Small intestine (tissue), 7 donors: ENCODE measurements at regions not wholly inside any gene's neighbourhood (a gene's known extent, or its start where the extent isn't known, plus 50 kb on each side); places are given as distances from the start of the nearest gene placed in this dataset.
"Not testable (repeated sequence)": the region's sequence is repeated elsewhere in the genome, so short reads cannot be mapped to it uniquely, and the experiment has no call there.

Source experiments
- DNase-seq, 2 donors: peaks; one replicate each; pipeline versions ENCODE4 v3.0.0 to v3.0.0-alpha.2; 2013
- FAIRE-seq: peaks from 2 replicates; lab custom pipeline; 2012; peaks lifted over from hg19 to GRCh38; lab: Jason Lieb, UNC
- H3K27ac ChIP-seq, 3 donors: one replicate each; pipeline ENCODE4 v1.5.1; 2013; ENCODE audit warnings: low read length in 2 of 3, mild to moderate bottlenecking in 2 of 3, control low read depth in 1 of 3, inconsistent platforms in 1 of 3, low read depth in 1 of 3, moderate library complexity in 1 of 3
- H3K27me3 ChIP-seq, 3 donors: one replicate each; pipeline ENCODE4 v1.6.1; 2013; ENCODE audit warnings: low read length in 3 of 3, inconsistent platforms in 1 of 3; ENCODE audit not compliant: control insufficient read depth in 3 of 3, insufficient read depth in 3 of 3
- H3K36me3 ChIP-seq, 3 donors: one replicate each; pipeline ENCODE4 v1.6.1; 2013; ENCODE audit warnings: low read length in 3 of 3, inconsistent platforms in 1 of 3, low read depth in 1 of 3, mild to moderate bottlenecking in 1 of 3, moderate library complexity in 1 of 3; ENCODE audit not compliant: control insufficient read depth in 3 of 3, insufficient read depth in 2 of 3
- H3K4me1 ChIP-seq, 3 donors: one replicate each; pipeline ENCODE4 v1.6.1; 2013; ENCODE audit warnings: low read length in 2 of 3, inconsistent platforms in 1 of 3, low read depth in 1 of 3, mild to moderate bottlenecking in 1 of 3, moderate library complexity in 1 of 3; ENCODE audit not compliant: control insufficient read depth in 3 of 3, insufficient read depth in 2 of 3
- H3K4me3 ChIP-seq, 3 donors: one replicate each; pipeline ENCODE4 v1.5.1; 2013; ENCODE audit warnings: low read length in 3 of 3, control low read depth in 1 of 3, inconsistent platforms in 1 of 3, low read depth in 1 of 3, mild to moderate bottlenecking in 1 of 3, moderate library complexity in 1 of 3
- H3K9me3 ChIP-seq, 2 donors: one replicate each; pipeline ENCODE4 v1.6.1; 2013; ENCODE audit warnings: low read depth in 1 of 2, low read length in 1 of 2; ENCODE audit not compliant: control insufficient read depth in 2 of 2, insufficient read depth in 1 of 2
- WGBS, 3 donors: extraction: QIAGEN DNeasy Blood & Tissue Kit; methylation state at CpG; one replicate each; pipeline ENCODE4 v1.1.7; 2013; 5-methylcytosine and 5-hydroxymethylcytosine counted together
- donor health status: healthy with polysubstance abuse.
- donor health status: control.
- donor health status: control.
- donor health status: Bipolar disorder and iron deficiency.
- donor health status: healthy.

DNA sequence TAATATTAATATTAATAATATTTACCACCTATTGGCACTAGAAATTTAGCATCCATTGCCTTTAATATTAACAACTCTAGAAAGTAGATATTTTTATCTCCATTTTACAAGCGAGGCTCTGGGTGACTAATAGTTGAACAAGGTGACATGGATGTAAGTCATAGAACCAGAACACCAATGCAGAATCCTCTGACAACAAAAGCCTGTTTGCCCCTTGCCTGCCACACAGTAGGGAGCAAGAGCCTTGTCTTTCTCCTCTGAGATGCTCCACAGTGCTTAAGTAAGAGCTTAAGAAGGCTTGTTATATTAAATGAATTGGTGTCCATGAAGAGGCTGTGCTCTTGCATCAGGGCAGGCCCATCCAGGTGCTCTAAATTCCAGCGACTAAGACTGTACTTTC is 51.2 kb upstream of the LBX1 start:
- H3K36me3 ChIP-seq = no peaks in the 10 kb centered on the region
- FAIRE-seq = no peak
- peaks cover 0 to 43% (median 25%) of the 10 kb centered on the region in 3 donors for H3K27me3 ChIP-seq
- no peak overlapping the region for H3K4me3 ChIP-seq
- DNase-seq = no peak
- peaks cover 0 to 3% (median 0%) of the 10 kb centered on the region in 3 donors for H3K4me1 ChIP-seq
- H3K27ac ChIP-seq = no peak overlapping the region
- WGBS, 3 donors = 74 to 86% (median 79%) methylated on average over 2 of the region's 2 CpGs
- H3K9me3 ChIP-seq = no peaks in the 10 kb centered on the region

DNA sequence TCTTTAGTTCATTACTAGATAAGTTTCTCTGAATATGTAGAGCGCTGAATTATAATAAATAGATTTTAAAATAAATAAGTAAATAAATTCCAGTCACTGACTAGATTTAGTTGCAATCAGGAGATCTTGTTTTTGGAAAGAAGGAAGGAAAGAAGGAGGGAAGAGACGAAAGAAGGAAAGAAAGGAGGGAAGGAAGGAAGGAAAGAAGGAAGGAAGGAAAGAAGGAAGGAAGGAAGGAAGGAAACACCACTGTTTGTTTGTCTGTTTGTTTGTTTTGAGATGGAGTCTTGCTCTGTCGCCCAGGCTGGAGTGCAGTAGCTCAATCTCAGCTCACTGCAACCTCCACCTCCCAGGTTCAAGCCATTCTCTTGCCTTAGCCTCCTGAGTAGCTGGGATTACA is 51.7 kb upstream of the LBX1 start:
- FAIRE-seq, H3K27ac ChIP-seq, H3K36me3 ChIP-seq, H3K9me3 ChIP-seq, DNase-seq, H3K4me3 ChIP-seq, H3K4me1 ChIP-seq: not testable (repeated sequence)
- peaks cover 0 to 45% (median 26%) of the 10 kb centered on the region in 3 donors for H3K27me3 ChIP-seq
- WGBS, 3 donors = 74 to 91% (median 77%) methylated on average over 3 of the region's 3 CpGs

DNA sequence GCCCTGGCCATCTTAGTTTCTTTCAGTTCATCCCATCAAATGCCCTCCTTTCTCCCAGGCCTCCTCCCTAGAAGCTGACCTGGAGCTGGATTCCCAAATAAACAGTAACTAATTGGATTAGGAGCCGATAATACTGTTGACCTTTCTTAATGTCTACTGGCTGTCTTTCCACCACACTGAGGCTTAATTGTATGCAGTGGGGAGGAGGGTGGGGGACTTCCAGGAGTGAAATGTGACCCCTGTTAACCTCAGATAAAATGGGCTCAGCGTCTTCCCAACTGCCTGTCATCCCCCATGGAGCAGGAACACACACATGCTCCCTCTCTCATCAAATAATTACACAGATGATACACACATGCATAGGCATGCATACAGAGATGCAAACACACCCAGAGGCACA is 53.7 kb upstream of the LBX1 start:
- no peak for FAIRE-seq
- Histone ChIP-seq H3K27me3 (peaks cover 0 to 60% (median 35%) of the 10 kb centered on the region in 3 donors), H3K27ac (no peak overlapping the region), H3K4me3 (no peak overlapping the region), H3K4me1 (peaks cover 0 to 3% (median 0%) of the 10 kb centered on the region in 3 donors), H3K9me3 (no peaks in the 10 kb centered on the region), H3K36me3 (no peaks in the 10 kb centered on the region)
- 4 to 65% (median 28%) methylated on average over 2 of the region's 2 CpGs for WGBS, 3 donors
- no peak for DNase-seq

DNA sequence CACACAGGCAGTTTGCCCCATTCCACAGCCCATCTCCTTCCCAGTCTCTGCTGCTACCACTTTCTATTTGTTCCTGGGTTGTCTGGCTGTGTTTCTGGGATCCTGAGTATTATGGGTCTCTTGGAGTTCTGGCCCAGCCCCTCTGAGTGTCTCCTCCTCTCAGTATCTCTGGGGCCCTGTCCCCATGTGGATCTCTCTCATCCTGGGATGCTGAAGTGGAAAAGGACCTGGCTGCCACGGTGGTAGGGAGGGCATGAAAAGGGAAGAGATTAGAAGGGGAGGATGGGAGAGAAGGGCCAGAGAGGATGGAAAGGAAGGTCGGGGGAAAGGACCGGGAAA is 54.5 kb upstream of the LBX1 start:
- Histone ChIP-seq H3K36me3 (no peaks in the 10 kb centered on the region), H3K4me1 (peaks cover 0 to 3% (median 0%) of the 10 kb centered on the region in 3 donors), H3K9me3 (no peaks in the 10 kb centered on the region), H3K4me3 (no peak overlapping the region), H3K27ac (no peak overlapping the region), H3K27me3 (peaks cover 0 to 65% (median 41%) of the 10 kb centered on the region in 3 donors)
- FAIRE-seq = no peak
- 0 to 9% (median 0%) methylated on average over 3 of the region's 3 CpGs for WGBS, 3 donors
- no peak for DNase-seq

DNA sequence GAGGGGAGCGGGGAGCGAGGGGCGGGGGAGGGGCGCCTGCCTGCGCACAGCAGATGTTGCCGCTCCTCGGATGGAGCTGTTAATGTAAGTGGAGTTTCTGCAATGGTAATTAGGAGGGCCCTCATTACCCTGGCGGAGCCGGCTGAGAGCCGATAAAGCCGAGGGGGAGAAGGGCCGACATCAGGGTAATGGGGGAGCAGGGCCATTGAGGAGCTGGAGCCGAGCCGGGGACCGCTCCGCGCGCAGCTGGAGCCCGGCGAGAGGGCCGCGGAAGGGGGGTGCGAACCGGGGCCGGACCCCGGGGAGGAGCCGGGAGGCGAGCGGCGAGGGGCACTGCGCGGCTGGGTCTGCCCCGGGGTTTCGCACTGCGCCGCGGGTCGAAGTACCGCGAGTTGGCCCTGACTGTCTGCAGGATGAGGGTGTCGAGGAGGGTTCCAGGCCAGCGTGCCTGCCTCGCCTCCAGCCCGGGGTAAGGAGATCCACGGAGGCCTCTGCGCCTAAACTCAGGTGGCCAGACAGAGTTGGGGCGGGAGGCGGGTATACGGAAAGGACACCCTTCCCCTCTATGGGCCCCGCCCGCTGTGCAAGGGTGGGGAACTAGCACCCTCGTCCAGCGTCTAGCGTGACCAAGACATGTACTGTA is 55.0 kb upstream of the LBX1 start:
- no peak overlapping the region for H3K27ac ChIP-seq
- no peaks in the 10 kb centered on the region for H3K36me3 ChIP-seq
- no peak for DNase-seq
- WGBS, 3 donors = 5 to 7% (median 5%) methylated on average over 33 to 54 of the region's 54 CpGs
- H3K9me3 ChIP-seq = no peaks in the 10 kb centered on the region
- H3K4me3 ChIP-seq = peak overlapping the region in 1 of 3 donors; percentile 5
- no peak for FAIRE-seq
- peaks cover 0 to 3% (median 0%) of the 10 kb centered on the region in 3 donors for H3K4me1 ChIP-seq
- H3K27me3 ChIP-seq = peaks cover 0 to 67% (median 42%) of the 10 kb centered on the region in 3 donors

DNA sequence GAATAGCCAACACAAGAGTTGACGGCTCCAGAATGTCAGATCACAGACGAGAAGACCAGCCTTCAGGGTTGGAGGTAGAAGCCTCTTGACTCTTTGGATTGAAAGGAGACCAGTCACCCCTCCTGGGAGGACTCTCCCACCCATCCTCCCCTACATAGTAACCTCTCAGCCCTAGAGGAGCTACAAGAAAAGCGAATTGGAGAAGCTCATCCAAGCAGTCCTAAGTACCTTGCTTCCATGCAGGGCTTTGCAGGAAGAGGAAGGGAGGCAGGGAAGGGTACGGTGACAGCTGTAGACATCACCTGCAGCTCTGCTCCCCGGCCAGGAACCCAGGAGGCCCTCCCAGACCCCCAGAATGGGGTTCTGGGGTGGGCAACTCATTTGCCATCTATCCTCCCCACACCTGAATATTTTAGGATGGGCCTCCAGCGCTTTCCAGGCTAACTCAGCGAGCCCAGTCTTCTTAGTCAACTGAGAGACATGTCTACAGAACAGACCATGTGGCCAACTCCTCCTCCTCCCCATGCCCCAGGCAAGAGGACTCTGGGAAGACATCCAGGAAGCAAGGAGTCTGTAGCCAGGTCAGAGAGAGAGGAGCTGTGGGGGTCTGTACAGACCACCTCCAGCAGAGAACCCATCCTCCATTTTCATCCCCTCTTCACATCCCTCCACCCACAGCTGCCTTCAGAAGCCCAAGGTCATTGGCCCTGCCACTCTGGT is 55.6 kb upstream of the LBX1 start:
- no peak for DNase-seq

DNA sequence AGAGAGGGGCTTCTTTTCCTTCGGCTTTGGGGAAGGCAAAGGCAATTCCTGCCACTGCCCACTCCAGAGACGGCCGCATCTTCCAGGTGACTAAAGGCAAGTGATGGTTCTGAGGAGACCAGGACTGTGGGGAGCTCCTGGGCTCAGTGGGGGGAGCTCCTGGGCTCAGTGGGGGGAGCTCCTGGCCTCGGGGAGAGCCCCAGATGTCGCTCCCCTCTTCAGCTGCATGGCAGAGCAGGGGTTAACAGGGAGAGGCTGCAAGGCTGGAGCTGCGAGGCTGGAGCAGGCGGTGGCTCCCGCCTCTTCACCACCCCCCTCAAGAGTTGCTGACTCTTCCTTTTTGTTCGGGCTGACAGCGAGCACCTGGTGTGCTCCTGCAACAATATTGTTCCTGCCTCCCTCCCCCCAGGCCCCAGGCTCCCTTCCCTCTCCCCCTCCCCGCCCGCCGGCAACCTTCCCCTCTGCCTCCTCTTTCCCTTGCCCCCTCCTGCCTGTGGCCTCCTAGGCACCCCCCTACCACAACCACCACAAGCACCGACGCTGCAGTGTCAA is 56.3 kb upstream of the LBX1 start:
- DNase-seq (no peak), FAIRE-seq (no peak)
- Histone ChIP-seq H3K9me3 (no peaks in the 10 kb centered on the region), H3K36me3 (no peaks in the 10 kb centered on the region), H3K27me3 (peaks cover 0 to 81% (median 46%) of the 10 kb centered on the region in 3 donors), H3K4me1 (peaks cover 0 to 3% (median 0%) of the 10 kb centered on the region in 3 donors), H3K4me3 (no peak overlapping the region), H3K27ac (no peak overlapping the region)
- 6 to 12% (median 9%) methylated on average over 11 to 15 of the region's 15 CpGs for WGBS, 3 donors

More for the DNA sequence above, 55.6 kb upstream of the LBX1 start:
- no peak for FAIRE-seq
- no peak overlapping the region for H3K4me3 ChIP-seq
- H3K4me1 ChIP-seq = peaks cover 0 to 3% (median 0%) of the 10 kb centered on the region in 3 donors
- H3K27ac ChIP-seq = no peak overlapping the region
- no peaks in the 10 kb centered on the region for H3K9me3 ChIP-seq
- WGBS, 3 donors = 28 to 47% (median 34%) methylated on average over 7 of the region's 7 CpGs
- peaks cover 0 to 74% (median 46%) of the 10 kb centered on the region in 3 donors for H3K27me3 ChIP-seq
- H3K36me3 ChIP-seq = no peaks in the 10 kb centered on the region

DNA sequence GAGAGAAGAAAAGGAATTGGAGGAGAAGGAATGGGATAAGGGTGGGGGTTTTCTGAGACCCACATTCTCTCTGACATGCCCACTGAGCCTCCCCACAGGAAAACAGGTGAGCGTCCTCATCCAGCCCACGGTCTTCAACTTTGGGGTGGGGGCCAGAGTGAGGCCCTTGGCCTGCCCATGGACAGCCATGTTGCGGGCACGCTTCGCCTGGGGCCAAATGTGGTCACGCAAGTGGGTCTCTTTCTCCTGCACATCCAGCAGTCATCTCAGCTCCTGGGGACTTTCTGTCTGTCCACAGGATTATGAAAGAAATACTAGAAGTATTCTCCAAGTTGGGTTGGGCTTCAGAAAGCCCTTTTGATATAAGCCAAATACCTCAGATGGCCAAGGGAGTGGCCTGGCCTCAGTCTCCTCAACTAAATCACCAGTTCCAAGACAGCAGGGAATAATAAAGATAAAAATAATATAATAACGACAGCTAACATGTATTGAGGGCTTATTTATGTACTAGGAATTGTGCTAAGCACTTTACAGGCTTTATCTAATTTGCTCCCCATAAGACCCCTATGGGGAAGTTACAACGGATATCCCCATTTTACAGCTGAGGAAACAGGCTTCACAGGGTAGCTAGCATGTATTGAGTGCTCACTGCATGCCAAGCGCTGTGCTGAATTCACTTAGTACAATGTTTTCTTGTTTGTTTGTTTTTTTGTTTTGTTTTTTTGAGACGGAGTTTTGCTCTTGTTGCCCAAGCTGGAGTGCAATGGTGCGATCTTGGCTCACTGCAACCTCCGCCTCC is 57.2 kb upstream of the LBX1 start:
- Histone ChIP-seq H3K4me1 (peaks cover 0 to 3% (median 3%) of the 10 kb centered on the region in 3 donors), H3K27me3 (peaks cover 0 to 90% (median 55%) of the 10 kb centered on the region in 3 donors)
- FAIRE-seq = no peak

More for the DNA sequence above, 57.2 kb upstream of the LBX1 start:
- DNase-seq = no peak
- no peak overlapping the region for H3K4me3 ChIP-seq
- H3K9me3 ChIP-seq = no peaks in the 10 kb centered on the region
- H3K36me3 ChIP-seq = no peaks in the 10 kb centered on the region
- WGBS, 3 donors = 49 to 50% (median 49%) methylated on average over 12 of the region's 12 CpGs
- H3K27ac ChIP-seq = no peak overlapping the region
